GM18867 (cell line): ENCODE measurements at regions not wholly inside any gene's neighbourhood (a gene's known extent, or its start where the extent isn't known, plus 50 kb on each side); places are given as distances from the start of the nearest gene placed in this dataset.

Source experiments
- ATAC-seq: cut with Tn5 transposase; IDR thresholded peaks from one replicate; pipeline ENCODE4 v1.9.1; 2021; ENCODE audit warnings: mild to moderate bottlenecking, moderate library complexity; ENCODE audit not compliant: unreplicated experiment

DNA sequence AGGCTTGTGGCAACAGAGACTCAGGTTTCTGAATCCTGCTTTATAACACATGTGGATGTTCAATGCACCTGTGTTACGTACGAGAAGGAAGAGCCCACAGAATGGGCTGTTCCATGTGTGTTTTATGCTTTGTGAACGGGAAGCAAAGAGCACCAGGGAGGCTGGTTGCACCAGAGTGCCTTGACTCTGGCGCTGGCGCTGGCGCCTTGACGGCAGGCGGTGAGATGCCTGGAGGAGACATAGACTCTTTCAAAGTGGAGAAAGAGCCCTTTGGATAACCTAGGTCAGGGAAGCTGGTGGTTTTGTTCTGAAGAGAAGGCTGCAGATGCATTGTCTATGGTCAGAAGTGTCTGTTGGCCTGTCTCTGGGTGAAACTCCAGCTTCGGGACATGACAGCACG, 80.2 kb upstream of the APCDD1 start:
- no peak for ATAC-seq

DNA sequence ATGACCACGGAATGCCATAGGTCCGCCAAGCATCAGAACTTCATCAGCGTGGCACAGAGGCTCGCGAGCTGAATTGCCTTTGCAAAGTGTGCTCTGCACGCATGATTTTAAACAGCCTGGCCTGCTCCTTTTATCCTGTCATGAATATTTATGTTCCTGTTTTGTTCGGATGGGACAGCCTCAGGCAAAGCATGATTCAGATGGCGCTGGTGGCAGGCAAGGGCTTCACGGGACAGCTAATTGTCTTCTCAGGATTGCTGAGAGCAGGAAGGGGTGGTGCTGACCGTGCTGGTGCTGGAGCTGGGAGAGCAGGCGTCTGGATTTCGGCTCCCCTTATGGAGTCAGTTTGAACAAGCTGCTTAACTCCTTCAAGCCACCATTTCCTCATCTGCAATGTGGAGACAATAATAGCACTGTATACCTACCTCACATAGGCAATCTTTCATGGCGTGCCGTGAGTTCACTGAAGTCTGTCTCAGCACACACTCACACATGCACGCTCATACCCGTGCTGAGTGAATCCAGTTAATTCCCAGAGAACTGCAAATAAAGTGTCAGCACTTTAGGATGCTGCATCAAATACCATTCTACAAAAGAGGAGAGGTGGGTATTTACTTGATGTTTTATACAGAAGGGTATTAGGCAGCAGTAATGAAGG, 79.7 kb upstream of the APCDD1 start:
- ATAC-seq = no peak

DNA sequence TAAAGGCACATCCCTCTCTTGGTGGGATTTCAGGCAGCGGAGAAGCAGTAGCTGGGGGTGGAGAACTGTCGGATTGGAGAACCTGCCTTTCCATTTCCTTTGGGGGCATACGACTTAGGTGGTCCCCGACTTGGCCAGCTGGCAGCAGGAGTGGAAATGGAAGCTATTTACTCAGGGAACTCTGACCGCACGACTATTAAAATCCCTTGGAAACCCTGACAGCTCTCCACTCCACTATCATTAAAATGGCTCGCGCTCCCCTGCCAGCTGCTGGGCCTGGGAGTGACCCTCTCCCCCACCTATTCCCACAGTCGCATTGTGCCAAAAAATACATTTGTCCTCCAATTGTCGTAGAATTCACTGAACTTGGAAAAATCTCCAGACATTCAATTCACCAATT, 77.7 kb upstream of the APCDD1 start:
- no peak for ATAC-seq

- ATAC-seq = no peak
Observed at GRCh38 chr18:10377956-10378355, 76.5 kb upstream of the APCDD1 start.

- no peak for ATAC-seq
Observed at GRCh38 chr18:10378688-10379420, 75.6 kb upstream of the APCDD1 start.

DNA sequence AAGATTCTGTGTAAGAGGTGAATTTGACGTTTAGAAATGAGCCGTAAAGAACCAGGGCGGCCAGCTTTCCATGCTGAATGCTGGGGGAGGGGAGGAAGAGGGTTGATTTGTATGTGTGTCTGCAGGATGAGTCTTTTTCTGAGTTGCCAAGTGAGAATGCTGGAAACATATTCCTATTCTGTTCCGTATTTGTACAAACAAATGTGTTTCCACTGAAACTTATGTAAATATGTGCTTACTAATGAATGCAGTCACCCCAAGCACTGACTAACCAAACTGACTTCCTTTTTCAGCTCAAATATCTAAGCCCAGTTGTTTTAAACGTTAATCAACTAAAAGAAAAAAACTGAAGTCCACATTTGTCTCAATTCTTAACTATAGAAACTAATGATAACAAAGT, 74.9 kb upstream of the APCDD1 start:
- no peak for ATAC-seq

GRCh38 chr18:10381516-10381915, 72.9 kb upstream of the APCDD1 start:
- no peak for ATAC-seq

GRCh38 chr18:10381951-10382350, 72.5 kb upstream of the APCDD1 start:
- ATAC-seq = no peak

- no peak for ATAC-seq
Observed at GRCh38 chr18:10386049-10386448, 68.4 kb upstream of the APCDD1 start.

- no peak for ATAC-seq
Observed at GRCh38 chr18:10386956-10387355, 67.5 kb upstream of the APCDD1 start.

DNA sequence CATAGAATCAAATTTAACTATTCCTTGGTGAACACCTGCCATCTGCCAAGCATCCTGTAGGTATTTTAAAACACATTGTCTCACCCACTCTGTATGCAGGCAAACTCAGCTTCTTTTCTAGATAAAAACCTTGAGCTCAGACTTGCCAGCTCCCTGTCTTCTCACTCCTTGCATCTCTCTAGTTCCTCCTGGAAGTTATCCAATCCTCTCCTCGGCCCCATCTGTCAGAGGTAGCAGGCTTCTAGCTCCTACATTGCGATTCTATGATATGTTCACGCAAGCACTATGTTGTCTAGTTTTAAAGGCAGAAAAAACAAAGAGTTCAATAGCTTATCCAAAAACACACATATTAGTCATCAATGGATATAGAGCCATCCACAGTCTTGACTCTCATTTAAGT, 67.0 kb upstream of the APCDD1 start:
- ATAC-seq = no peak

DNA sequence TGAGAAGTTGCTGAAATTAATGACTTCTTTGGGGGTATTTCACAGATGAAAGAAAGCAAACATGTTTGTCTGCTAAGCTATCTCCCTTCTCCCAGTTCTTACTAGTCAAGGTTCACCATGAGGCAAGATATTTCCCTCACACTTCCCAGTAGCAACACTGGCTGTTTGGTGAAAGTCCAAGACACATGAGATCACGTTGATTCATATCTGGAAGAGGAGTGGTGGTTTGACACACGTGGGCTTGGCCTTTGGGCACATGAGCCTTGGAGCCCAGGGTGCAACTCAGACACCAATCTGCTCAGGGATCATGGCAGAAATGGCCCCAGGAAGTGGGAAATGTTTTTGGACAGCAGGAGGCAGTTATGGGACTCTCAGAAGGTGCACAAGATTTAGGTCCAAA, 66.1 kb upstream of the APCDD1 start:
- ATAC-seq = no peak

DNA sequence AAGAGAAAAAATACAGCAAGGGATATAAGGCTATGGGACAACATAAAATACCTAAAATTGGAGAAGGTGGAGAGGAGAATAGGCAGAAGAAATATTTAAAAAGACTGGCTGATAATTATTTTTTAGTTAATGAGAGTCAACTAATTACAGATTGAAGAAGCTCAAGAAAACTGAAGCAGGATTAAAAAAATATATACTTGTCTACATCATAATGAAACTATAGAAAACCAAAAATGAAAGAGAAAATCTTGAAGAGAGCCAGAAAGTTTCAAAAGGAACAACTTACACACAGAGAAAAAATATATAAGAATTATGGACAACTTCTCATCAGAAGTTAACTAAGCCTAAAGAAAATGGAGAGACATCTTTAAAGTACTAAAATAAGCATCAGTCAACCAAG, 62.9 kb upstream of the APCDD1 start:
- ATAC-seq = peak; percentile 76

GRCh38 chr18:10397004-10397403, 57.4 kb upstream of the APCDD1 start:
- ATAC-seq = no peak

DNA sequence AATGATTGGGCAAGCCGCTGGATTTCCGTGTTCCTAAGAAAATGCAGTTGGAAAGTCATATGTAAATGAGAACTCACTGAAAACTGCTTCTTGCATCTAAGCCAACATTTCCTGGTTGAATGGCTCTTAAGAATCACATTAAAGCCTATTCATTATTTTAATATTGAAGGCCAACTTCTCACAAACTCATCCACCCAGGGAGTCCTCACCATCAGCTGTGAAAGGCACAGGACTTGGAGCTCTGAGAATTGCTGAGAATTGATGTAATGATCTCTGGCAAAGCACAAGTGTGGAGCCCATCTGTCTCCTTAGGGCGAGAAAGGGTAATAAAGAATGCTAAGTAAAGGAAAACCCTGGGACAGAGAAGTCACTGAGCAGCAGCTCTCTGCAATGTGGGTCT, 55.9 kb upstream of the APCDD1 start:
- ATAC-seq = no peak

DNA sequence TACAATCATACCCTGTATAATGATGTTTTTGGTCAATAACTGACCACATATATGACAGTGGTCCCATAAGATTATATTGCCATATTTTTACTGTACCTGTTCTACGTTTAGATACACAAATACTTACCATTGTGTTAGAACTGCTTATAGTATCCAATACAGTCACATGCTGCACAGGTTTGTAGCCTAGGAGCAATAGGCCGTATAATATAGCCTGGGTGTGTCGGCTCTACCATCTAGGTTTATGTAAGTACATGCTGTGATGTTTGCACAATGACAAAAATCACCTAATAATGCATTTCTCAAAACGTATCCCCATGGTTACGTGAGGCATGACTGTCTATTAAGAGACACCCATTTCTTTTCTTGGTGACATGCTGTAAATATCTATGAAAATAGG, 55.0 kb upstream of the APCDD1 start:
- no peak for ATAC-seq

GRCh38 chr18:10400534-10401307, 53.7 kb upstream of the APCDD1 start:
- no peak for ATAC-seq

- no peak for ATAC-seq
Observed at GRCh38 chr18:10401521-10401920, 52.9 kb upstream of the APCDD1 start.

DNA sequence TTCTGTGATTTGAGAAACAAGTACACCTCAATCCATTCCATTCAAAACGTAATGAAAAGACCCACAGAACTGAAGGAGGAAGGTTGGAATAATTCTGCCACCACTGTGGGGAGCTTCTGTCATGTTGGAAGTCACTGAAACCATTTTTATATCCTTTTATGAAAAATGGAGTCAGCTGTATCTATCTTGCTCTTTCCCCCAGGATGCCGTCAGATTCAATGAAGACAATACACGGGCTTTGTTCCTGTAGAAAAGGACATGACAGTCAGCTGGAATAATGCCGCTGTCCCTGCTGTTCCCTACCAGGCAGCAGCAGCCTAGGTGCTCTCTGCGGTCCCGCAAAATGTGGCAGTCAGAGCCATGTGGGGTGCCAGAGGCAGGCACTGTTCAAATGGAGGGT, 52.5 kb upstream of the APCDD1 start:
- ATAC-seq = no peak

DNA sequence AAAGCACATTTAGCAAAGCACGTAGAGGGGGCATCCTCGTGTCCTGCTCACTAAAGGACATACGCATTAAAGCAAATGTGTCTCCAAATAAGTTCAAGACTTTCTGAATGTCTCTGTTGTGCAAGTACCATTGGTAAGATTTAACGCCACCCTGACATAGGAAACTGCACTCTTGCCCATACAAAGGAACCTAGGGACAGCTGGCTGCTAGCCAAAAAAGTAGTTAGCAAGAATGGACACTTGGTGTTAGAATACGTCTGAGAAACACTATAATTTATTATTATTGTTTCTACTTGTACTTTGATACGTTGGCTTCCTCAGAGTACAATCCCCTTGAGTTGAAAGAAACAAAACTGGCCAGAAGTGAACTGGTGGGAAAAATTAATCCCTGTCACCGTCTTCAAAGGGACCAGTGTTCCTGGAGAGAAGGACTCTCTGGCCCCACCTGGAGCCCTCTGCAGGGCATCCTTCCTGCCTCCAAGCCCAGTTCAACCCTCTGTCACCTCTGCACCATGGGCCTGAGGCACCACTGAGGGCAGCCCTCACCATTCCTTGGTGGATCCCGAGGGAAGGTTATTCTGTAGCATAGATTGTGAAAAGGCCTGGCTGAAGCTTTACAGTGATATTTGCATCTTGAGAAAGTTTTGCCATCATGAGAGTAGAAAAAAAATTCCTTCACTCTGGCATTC, 51.4 kb upstream of the APCDD1 start:
- ATAC-seq = no peak

GRCh38 chr18:10403708-10404107, 50.7 kb upstream of the APCDD1 start:
- no peak for ATAC-seq
